Ishikawa (cell line): ENCODE measurements at regions not wholly inside any gene's neighbourhood (a gene's known extent, or its start where the extent isn't known, plus 50 kb on each side); places are given as distances from the start of the nearest gene placed in this dataset.

Experiments used
- CEBPB ChIP-seq: IDR thresholded peaks from 2 replicates; pipeline ENCODE4 v1.6.1; 2012
- CREB1 ChIP-seq: IDR thresholded peaks from 2 replicates; pipeline ENCODE4 v1.6.1; 2012; ENCODE audit warnings: low read depth
- EGR1 ChIP-seq: IDR thresholded peaks from 2 replicates; pipeline ENCODE4 v1.6.1; 2012
- EP300 ChIP-seq: IDR thresholded peaks from 2 replicates; pipeline ENCODE4 v1.6.1; 2012; ENCODE audit warnings: borderline replicate concordance
- FOXM1 ChIP-seq: IDR thresholded peaks from 2 replicates; pipeline ENCODE4 v1.6.1; 2012; ENCODE audit warnings: low read depth, borderline replicate concordance
- NFIC ChIP-seq: IDR thresholded peaks from 2 replicates; pipeline ENCODE4 v1.6.1; 2012
- RAD21 ChIP-seq: IDR thresholded peaks from 2 replicates; pipeline ENCODE4 v1.6.1; 2012; ENCODE audit warnings: low read depth
- TAF1 ChIP-seq: IDR thresholded peaks from 2 replicates; pipeline ENCODE4 v1.6.1; 2012; ENCODE audit warnings: low read depth, mild to moderate bottlenecking
- TCF12 ChIP-seq: IDR thresholded peaks from 2 replicates; pipeline ENCODE4 v1.6.1; 2012; ENCODE audit warnings: low read depth
- TEAD4 ChIP-seq: IDR thresholded peaks from 2 replicates; pipeline ENCODE4 v1.6.1; 2012
- USF1 ChIP-seq: IDR thresholded peaks from 2 replicates; pipeline ENCODE4 v1.6.1; 2012
- YY1 ChIP-seq: IDR thresholded peaks from 2 replicates; pipeline ENCODE4 v1.6.1; 2012; ENCODE audit warnings: low read depth
- ZBTB7A ChIP-seq: IDR thresholded peaks from 2 replicates; pipeline ENCODE4 v1.6.1; 2012; ENCODE audit warnings: low read depth
- TF ChIP-seq, protein P1 (sequence below): IDR thresholded peaks from 2 replicates; pipeline ENCODE4 v1.6.1; 2012
- TF ChIP-seq, protein P2 (sequence below): IDR thresholded peaks from 2 replicates; pipeline ENCODE4 v1.6.1; 2012; ENCODE audit warnings: low read depth, mild to moderate bottlenecking

DNA sequence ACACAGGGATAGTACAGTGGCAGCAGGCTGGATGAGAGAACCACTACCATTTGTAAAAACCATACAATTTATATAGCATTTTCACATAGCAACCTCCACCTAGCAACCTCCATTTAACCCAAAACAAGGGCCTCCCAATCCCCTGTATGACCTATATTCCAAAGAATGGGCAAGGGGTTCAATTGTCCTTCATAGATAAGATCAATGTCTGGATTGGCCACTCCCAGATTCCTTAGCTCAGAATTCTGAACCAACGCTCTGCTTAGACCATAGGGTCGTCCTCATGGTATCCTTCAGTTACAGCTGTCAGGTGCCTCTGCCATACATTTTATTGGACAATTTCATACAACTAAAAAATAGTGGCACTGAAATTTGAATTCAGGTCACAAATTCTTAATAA, 166.2 kb downstream of the KCTD12 start:
- TF ChIP-seq EGR1 (no peak), ZBTB7A (no peak), USF1 (no peak), CREB1 (no peak), FOXM1 (no peak), TCF12 (no peak), TAF1 (no peak), EP300 (no peak), YY1 (no peak), NFIC (no peak), TEAD4 (no peak), RAD21 (no peak), CEBPB (no peak)
- TF ChIP-seq, protein P1, sequence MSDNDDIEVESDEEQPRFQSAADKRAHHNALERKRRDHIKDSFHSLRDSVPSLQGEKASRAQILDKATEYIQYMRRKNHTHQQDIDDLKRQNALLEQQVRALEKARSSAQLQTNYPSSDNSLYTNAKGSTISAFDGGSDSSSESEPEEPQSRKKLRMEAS, result no peak
- TF ChIP-seq, protein P2, sequence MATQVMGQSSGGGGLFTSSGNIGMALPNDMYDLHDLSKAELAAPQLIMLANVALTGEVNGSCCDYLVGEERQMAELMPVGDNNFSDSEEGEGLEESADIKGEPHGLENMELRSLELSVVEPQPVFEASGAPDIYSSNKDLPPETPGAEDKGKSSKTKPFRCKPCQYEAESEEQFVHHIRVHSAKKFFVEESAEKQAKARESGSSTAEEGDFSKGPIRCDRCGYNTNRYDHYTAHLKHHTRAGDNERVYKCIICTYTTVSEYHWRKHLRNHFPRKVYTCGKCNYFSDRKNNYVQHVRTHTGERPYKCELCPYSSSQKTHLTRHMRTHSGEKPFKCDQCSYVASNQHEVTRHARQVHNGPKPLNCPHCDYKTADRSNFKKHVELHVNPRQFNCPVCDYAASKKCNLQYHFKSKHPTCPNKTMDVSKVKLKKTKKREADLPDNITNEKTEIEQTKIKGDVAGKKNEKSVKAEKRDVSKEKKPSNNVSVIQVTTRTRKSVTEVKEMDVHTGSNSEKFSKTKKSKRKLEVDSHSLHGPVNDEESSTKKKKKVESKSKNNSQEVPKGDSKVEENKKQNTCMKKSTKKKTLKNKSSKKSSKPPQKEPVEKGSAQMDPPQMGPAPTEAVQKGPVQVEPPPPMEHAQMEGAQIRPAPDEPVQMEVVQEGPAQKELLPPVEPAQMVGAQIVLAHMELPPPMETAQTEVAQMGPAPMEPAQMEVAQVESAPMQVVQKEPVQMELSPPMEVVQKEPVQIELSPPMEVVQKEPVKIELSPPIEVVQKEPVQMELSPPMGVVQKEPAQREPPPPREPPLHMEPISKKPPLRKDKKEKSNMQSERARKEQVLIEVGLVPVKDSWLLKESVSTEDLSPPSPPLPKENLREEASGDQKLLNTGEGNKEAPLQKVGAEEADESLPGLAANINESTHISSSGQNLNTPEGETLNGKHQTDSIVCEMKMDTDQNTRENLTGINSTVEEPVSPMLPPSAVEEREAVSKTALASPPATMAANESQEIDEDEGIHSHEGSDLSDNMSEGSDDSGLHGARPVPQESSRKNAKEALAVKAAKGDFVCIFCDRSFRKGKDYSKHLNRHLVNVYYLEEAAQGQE, result no peak

DNA sequence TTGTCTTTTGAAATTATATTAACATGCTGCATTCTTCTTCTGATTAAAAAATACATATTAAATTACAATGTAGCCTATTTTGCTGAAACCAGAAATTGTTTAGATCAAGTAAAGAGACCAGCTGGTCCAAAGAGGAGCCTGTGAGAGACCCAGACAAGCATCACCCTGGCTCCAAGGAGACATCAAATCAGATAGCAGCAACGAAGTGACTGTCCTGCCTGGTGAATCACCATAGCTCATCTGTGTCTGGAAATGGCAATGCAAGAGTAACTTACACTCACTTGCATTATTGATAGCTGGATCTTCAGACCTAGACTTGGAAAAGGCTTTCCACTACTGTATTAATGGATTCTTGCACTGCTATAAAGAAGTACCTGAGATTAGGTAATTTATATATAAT, 169.1 kb downstream of the KCTD12 start:
- TF ChIP-seq, protein P1, result no peak
- TF ChIP-seq TCF12, result no peak
- no peak for TF ChIP-seq CEBPB
- no peak for TF ChIP-seq EP300
- TF ChIP-seq, protein P2, result no peak
- TF ChIP-seq EGR1, result no peak

DNA sequence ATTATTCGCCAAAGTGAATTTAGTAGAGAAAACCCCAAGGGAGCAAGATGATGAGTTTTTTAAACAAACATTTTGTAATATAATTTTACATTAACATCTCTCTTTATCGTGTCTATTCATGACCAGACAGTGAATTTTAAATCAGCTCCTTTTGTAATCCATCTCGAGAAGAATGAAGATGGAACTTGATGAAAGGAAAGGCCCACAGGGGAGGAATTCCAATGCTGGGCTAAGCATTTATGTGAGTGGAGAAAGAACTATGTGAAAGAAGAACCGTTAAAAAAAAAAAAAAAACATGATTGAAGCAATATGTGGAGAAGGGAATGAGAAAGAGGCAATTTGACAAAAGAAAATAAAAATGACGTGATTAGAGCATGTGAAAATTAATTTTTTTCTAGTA, 170.6 kb downstream of the KCTD12 start:
- TF ChIP-seq, protein P1, result no peak
- TF ChIP-seq EGR1, result no peak
- no peak for TF ChIP-seq CREB1
- no peak for TF ChIP-seq USF1
- TF ChIP-seq YY1, result no peak
- TF ChIP-seq, protein P2, result no peak
- no peak for TF ChIP-seq TAF1
- TF ChIP-seq EP300, result no peak
- TF ChIP-seq NFIC, result no peak
- TF ChIP-seq FOXM1, result no peak
- no peak for TF ChIP-seq TCF12

GRCh38 chr13:76715075-76715474, 171.1 kb downstream of the KCTD12 start:
- no peak for TF ChIP-seq TAF1
- no peak for TF ChIP-seq USF1
- TF ChIP-seq TCF12, result no peak
- TF ChIP-seq ZBTB7A, result no peak
- TF ChIP-seq, protein P2, result no peak
